Stimulated activated CD4-positive, alpha-beta T cell treated with anti-CD3 and anti-CD28 coated beads, TNF-alpha, amount 100 ng/mL, for 48 hours (primary cell): ENCODE measurements at regions not wholly inside any gene's neighbourhood (a gene's known extent, or its start where the extent isn't known, plus 50 kb on each side); places are given as distances from the start of the nearest gene placed in this dataset.

Experiments
- DNase-seq, 3 donors: peaks; one replicate each; pipeline ENCODE4 v3.0.0-alpha.2; 2020; ENCODE audit warnings: low read depth in 3 of 3

DNA sequence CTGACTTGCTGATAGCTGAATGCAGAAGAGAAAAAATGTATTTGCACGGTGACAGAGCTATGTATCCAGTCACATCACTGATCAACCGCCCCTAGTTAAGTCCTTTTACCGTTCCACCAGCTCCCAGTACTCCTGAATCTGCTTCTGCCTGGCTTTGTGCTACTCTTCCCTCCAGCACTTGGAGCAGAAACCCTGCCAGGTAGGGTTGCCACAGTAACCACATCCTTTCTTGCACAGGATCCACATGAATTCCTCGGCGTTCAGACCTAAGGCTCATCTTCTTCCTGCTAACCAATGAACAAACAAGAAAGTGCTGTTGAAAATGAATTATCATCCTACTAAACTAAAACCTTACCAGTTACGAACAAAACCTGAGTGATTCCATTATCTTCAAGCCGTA lies 52.0 kb upstream of the KCTD7 start:
- no peak for DNase-seq
